OCI-LY3 (cell line): ENCODE measurements at regions not wholly inside any gene's neighbourhood (a gene's known extent, or its start where the extent isn't known, plus 50 kb on each side); places are given as distances from the start of the nearest gene placed in this dataset.

ENCODE experiments used
- EZH2phosphoT487 ChIP-seq: fragments of 200-600 bp; shearing (Covaris generic); IDR thresholded peaks from 2 replicates; pipeline ENCODE4 v1.6.1; 2018; ENCODE audit warnings: antibody characterized with exemption, mixed run types, low read depth
- TF ChIP-seq, protein P1 (sequence below): fragments of 200-600, 300-600 bp; sonication (generic); IDR thresholded peaks from 2 replicates; pipeline ENCODE4 v1.5.1; 2014; ENCODE audit warnings: antibody characterized with exemption, low read length, low read depth

DNA sequence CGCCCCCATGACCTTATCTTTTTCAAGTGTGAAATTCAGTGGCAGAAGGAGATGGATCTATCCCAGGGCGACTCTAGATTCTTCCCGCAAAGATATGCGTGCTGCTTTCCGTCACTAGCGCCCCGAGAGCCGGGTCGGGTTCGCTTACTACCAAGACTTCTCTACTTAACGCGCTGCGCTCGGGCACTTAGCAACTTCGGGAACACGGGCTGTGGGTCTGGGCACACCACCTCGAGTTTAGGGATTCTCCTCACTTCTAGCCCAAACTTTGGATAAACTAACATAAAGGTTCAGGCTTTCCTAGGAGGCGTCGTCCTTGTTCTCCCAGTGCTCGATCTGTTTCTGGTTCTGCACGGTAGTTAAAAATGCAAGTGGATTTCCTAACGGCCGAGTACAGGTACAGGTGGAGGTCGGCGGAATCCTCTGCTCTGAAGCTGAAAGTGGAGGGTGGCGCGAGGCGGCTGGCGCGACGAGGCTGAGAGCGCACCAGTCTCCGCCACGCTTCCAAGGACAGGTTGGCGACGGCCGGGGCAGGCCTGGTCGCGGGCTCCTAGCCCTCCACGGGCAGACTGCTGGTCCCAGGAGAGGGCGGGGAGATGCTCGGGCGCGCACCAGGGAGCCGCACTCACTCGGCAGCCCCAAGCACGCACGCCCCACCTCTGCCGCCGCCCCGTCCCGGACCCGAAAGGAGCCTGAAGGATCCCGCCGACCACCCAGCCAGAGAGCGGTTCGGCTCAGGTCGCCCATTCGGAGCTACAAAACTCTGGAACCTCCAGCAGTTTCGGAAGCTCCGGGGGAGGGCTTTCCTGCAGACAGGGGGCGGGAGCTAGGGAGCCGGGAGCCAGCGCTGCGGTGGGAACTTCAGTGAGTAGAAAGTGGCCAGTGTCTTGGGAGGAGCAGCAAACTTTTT is 100.8 kb upstream of the TENM3 start:
- TF ChIP-seq, protein P1, sequence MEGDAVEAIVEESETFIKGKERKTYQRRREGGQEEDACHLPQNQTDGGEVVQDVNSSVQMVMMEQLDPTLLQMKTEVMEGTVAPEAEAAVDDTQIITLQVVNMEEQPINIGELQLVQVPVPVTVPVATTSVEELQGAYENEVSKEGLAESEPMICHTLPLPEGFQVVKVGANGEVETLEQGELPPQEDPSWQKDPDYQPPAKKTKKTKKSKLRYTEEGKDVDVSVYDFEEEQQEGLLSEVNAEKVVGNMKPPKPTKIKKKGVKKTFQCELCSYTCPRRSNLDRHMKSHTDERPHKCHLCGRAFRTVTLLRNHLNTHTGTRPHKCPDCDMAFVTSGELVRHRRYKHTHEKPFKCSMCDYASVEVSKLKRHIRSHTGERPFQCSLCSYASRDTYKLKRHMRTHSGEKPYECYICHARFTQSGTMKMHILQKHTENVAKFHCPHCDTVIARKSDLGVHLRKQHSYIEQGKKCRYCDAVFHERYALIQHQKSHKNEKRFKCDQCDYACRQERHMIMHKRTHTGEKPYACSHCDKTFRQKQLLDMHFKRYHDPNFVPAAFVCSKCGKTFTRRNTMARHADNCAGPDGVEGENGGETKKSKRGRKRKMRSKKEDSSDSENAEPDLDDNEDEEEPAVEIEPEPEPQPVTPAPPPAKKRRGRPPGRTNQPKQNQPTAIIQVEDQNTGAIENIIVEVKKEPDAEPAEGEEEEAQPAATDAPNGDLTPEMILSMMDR = no peak
- no peak for TF ChIP-seq EZH2phosphoT487
